HG03060 (cell line): ENCODE measurements at regions not wholly inside any gene's neighbourhood (a gene's known extent, or its start where the extent isn't known, plus 50 kb on each side); places are given as distances from the start of the nearest gene placed in this dataset.
"Not testable (repeated sequence)": the region's sequence is repeated elsewhere in the genome, so short reads cannot be mapped to it uniquely, and the experiment has no call there.

Experiments used
- ATAC-seq: cut with Tn5 transposase; IDR thresholded peaks from one replicate; pipeline ENCODE4 v1.9.1; 2021; ENCODE audit warnings: low read depth, moderate number of reproducible peaks; ENCODE audit not compliant: unreplicated experiment

DNA sequence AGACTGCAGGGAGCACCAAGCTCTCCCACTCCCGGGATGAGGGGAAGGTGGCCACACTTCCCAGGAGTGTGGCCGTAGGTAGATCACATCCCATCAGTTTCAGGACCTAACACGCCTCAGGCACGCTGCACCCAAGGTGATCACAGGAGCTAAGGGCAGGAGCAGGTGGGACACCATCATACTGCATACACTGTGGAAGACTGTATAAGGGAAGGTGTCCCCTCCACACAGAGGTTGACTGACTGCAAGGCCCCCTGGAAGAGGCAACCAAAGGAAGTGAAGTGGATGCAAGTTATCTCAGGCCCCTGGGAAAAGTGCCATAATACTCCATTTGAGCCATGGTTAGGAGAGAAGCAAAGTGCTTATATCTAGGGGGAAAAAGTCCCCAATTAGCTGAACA, 351.9 kb upstream of the SMIM21 start:
- ATAC-seq, result no peak

DNA sequence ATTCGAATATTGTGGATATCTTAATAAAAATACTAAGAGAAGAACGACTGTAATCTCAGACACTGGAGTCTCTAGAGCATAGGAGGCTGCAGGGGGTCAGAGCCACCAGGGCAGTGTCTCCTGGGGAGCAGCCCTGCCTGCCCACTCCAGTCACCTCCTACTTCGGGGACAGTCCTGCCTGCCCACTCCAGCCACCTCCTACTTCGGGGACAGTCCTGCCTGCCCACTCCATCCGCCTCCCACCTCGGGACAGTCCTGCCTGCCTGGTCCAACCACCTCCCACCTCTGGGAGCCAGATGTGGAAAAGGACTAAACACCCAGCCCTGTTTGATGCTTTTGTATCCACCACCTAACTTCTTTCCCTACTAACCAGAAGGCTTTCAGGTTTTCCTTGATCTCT, 350.1 kb upstream of the SMIM21 start:
- ATAC-seq, result no peak

DNA sequence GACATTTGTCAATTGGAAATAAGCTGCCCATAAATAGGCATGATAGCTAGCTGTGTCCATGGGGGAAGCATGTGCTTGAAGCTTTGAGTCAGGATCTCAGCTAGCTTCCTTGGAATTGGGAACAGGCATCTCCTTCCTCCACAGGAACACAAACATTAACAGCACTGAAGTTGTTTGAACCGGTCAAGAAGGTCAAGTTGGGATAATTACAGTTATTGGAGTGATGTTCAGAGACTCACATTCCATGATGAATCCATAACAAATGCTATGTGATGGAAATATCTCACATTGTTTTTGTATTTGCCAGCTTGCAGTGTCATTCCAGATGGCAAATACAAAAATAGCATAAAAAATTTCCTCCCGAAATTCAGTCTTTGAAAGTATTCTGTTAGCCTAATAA, 347.6 kb upstream of the SMIM21 start:
- ATAC-seq, result no peak

DNA sequence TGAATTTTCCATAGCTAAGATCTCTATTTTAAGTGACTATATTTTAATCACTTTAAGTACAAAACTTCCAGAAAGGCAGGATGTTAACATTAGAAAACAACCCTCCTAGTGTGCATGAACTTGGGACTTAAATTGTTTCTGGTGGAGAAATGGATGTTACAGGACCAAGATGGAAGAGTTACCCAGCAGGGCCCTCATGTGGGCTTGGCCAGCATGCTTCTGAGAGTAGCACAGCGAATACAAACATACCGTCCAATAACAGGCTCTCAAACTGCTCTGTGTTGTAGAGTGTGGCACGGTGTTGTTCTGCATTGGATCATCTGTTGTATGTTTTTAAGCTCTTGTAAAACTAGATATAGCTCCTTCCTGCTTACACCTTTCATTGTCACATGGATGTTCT, 346.1 kb upstream of the SMIM21 start:
- ATAC-seq, result no peak

DNA sequence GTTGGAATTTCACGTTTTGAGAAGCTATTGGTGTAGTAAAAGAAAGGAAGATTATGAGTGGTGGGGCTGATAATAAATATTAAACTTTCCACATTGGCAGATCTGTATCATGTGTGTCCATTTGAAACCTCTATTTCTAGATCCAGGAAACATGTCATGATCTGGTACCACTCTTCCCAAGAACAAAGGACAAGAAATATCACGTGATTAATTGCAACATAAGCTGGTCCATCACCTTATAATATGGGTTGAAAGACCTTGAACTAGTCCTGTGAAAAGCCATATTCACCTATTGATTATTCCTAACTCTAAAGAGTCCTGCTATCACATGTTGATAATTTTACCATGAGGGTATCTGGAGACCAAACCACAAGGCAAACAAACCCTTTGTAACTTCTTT, 335.3 kb upstream of the SMIM21 start:
- ATAC-seq, result no peak

DNA sequence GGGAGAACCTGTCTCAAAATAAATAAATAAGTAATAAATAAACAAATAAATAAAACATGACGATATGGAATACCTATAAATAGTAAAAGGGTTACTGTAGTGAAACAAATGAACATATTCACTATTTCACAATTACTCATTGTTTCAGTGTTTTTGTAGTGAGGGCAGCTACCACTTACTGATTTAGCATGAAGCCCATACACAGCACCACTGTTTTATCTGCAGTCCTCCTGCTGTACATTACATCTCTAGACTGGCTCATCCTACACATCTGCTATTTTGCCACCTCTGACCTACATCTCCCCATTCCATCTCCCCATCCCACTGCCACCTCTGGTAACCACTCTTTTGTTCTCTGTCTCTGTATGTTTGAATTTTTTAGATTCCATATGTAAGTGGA, 332.7 kb upstream of the SMIM21 start:
- no peak for ATAC-seq

DNA sequence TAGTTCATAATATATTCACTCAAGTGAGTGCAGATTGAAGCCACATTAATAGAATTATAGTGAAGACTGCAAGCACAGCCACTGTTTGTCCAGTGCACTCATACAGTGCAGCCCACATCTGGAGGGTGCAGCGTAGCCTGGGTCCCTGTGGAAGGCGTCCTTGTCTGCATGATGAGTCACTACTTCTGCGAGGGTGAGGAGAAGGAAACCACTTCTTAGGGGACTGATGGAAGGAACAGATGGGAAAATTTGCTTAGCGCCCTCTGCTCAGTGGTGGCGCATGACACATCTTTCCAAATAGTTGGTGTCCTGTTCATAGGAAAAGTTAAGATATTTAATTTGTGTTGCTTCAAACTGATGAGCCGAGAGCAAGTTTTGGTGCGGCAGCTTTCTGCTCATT, 330.4 kb upstream of the SMIM21 start:
- ATAC-seq, result no peak

DNA sequence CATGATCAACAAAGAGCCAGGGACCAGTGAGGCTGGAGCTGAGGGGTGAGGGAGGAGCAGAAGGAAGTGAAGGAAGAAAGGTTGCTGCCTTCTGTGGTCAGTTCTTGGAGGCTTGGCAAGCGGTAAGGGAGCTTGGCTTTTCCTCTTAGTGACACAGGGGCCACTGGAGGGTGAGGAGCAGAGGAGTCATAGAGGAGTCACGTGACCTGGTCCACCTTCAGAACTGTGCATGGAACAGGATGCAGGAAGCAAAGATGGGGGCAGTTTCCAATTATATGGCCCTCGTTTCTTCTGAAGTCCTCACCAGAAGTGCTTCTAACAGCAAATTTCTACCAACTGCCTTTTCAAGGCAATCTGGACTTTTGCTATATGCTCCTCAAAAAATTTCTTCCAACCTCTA, 326.9 kb upstream of the SMIM21 start:
- no peak for ATAC-seq

DNA sequence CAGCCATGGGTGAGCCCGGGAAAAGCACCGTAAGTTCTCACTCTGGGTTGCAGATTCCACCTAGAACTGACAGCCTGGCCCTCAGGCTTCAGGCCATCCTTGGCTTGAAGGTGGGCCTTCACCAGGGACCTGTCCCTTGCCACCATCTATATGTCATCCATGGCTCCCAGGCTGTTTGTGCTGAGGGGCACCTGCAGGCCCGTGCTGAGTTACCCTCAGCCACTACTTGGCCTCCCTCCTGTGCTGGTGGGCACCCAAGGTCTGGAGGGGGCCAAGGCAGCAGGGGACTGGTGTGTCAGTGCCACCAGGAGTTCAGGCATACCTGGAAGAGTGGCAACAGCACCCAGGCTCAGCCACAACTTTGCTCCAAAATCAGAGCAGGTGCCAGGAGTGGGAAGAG, 326.2 kb upstream of the SMIM21 start:
- no peak for ATAC-seq

DNA sequence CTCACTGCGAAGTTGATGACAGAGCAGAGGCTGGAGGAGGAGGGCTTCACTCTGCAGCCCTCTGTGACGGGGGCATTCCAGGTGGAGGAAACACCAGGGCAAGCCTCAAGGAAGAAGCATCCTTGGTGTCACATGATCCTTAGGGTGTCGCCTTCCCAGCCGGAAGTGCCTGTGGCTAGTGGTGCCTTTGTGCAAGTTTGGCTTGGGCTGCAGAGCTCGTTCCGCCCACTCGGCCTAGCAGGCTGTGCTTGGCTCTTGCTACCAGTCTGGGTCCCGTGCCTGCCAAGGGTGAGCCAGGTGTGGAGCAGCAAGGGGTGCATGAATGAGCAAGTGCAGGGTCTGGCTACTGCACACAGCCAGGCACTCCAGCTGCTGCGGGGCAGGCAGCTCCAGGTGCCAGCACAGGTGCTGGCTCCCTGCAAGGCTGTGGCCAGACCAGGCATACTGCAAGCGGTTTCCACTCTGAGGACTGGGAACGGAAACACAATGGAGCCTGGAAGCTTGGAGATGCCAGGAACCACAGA, 325.3 kb upstream of the SMIM21 start:
- ATAC-seq, result no peak

DNA sequence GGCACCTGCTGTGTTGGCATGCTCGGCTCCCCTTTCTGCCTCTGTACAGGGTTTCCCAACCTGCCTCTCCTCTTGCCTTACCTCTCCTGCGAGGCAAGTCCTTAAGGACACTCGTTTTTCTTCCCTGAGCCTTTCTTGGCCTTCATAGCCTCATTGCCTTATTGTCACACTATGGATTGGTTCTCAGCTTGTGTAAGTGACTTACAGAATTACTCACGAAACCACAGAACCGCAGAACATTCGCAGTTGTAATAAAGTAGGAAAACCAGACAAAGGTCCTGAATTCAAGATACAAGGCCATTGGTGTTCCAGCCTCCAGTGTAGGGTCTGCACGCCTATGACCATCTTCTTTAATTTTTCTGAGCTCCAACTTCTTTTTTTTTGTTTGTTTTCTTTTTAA, 317.6 kb upstream of the SMIM21 start:
- ATAC-seq, result no peak

DNA sequence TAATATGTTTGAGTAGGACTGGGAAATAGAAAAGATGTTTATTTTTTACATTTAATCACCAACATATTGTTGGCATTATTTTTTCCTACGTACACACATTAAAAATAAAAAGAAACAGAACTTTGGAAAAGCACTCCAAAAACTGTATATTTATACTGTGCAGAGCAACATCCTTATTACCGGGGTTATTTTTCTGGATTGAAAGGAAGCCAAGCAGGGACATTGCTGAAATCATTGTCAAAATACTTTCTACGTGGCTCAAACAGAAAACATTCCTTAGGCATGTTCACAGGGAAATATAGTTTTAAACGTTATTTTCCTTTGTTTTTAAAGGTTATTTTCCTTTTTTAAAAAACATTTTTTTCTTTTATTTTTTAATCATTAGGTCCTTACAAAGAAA, 315.0 kb upstream of the SMIM21 start:
- ATAC-seq, result no peak

DNA sequence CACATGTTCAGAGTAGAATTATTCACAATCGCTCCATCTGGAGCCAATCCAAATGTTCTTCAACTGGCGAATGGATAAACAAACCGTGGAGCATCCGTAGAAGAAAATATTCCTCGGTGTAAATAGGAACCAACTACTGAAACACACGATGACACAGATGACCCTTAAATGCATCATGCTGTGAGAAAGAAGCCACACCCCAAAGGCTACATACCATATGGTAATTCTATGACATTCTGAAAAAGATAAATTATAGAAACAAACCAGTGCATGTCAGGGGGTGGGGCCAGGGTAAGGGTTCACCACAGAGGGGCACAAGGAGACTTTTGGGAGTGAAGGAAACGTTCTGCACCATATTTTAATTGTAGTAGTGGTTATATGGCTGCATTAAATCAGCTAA, 312.2 kb upstream of the SMIM21 start:
- no peak for ATAC-seq

DNA sequence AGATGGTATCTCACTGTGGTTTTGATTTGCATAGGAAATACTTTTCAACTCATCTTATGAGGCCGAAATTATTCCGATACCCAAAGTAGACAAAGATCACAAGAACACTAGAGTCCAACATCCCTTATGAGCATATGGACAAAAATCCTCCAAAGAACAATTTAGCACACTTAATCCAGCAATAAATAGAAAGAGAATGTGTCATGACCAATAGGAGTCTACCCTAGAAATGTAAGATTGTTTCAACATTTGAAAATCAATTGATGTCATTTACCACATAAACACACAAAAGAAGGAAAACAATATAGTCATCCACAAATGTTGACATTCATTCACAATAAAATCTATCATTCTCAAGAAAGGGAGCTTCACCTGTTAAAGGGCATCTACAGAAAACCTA, 307.8 kb upstream of the SMIM21 start:
- no peak for ATAC-seq

DNA sequence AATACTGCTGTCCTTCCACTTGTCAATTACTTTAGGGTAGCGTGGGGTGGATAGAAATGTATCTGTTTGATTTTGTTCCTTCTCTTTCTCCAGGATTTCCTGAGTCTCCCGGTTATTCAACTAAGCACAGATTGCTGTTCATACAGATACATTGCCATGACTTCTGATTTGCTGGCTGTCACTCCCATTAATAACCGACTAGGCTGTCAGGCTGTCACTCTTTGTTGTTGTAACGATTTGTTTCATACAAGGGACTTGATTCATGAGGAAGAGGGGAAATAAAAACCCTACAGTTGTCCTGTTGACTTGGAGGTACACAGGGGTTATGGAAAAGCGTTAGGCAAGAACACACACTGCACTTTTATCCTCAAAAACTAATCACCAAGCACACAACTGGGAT, 302.7 kb upstream of the SMIM21 start:
- no peak for ATAC-seq

DNA sequence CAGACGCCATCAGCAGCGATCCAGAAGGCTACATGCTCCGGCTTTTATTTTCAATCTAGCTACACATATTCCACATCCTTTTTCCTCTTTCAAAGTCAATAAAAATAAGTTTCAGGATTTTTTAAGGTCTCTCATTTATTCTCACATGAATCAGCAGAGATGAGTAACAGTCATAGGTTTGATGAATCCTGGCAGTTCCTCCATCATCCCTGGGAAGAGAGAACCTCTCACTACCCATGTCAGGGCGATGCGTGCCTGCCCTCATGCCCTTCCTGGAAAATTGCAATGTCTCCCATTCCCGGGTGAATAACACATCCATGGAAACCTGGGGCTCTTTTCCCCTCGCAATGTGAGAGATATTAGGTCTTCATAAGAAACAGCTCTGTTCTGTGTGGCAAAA, 301.1 kb upstream of the SMIM21 start:
- no peak for ATAC-seq

DNA sequence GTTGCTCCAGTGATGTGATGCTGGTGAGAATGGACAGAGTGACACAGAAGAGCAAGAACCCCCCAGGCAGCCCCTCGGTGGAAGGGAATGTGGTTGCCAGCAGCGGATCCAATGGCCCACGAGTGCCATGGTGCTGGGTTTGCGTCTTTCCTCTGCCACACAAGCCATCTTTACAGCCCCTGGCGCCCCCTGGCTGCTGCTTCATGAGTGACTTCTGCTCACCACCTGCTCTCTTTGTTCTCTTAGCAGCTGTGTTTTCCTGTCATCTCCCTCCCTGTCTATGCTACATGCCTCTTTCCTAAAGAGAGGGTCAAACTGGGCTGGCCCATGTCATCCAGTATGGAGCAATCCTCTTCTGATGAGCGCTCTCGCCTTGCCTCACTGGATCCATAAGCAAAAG, 300.0 kb upstream of the SMIM21 start:
- ATAC-seq, result no peak

DNA sequence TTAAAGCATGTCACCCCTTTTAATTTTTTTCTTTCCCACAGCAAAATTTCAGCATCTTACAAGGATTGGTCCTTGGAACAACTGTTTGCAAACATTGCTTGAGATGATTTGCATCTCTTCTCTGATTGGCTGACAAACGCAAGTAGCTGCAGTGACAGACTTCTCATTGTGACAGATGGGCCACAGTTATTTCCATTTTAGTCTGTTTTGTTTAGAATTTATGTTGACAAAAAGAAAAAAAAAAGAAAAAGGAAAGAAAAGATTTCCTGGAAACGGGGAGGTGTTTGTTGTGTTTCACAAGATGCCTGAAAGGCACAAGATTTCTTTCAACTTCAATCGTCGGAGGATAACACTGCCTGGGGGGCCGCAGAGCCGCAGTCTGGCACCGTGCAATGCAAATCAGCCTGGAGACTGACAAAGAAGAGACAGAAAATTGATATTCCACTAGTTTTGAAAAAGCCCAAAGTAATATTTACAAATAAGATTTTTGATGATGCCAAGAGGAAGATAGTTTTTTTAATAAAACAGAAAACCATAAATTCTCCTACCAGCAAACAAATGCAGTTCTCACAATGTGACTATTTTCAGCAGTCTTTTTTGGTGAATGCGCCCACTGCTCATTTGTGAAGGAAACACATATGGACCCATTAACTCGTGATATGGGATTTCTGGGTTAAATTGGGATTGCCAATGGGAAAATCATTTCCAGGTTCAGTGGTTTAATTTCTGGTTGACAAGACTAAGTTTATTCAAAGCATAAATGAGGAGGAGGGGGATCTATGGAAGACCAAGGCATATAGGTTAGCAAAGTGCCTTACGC, 296.2 kb upstream of the SMIM21 start:
- no peak for ATAC-seq

DNA sequence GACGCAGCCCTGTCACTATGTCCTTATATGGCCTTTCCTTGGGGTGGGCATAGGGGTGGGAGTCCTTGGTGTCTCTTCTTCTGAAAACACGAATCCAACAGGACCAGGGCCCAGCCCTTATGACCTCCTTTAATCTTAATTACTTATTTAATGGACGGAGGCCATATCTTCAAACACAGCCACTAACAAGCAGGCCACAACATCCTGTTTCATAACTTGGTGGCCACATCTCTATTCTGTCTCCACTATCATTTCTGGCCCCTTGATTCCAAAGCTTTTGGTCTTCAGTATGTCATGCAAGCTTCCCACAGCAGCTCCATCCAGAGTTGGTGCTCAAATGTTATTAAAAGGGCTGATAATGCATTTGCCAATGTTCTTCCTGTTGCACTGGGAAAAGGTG, 287.3 kb upstream of the SMIM21 start:
- ATAC-seq, result no peak

DNA sequence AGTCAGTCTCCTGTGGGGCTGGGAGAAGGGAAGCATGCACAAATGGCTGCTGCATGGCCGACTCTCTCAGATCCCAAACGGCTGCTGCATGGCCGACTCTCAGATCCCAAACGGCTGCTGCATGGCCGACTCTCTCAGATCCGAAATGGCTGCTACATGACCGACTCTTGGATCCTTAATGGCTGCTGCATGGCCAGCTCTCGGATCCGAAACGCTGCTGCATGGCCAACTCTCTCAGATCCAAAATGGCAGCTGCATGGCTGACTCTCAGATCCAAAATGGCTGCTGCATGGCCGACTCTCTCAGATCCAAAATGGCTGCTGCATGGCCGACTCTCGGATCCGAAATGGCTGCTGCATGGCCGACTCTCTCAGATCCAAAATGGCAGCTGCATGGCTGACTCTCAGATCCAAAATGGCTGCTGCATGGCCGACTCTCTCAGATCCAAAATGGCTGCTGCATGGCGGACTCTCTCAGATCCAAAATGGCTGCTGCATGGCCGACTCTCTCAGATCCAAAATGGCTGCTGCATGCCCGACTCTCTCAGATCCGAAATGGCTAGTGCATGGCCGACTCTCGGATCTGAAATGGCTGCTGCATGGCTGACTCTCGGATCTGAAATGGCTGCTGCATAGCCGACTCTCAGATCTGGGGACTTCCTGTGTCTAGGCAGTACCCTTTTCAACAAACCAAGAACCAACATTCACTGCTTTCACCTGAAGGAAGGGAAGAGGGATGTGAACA, 284.8 kb upstream of the SMIM21 start:
- ATAC-seq, result not testable (repeated sequence)

DNA sequence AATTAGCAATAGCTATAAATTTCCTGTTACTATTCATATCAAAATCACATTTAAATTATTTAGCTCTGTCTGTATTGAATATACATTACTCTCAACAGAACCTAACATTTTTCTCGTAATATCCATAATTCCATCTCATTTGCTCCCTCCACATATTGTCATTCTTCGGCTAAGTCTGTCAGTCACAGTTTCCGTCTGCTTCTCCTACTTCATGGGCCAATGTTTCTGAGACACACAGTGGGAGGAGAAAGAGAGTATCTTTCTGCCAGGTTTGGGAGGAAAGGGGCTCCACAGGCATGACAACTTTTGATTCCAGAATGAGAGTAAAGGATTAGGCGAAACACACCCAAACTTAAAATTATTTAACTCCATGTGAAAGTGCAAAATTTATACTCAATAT, 273.1 kb upstream of the SMIM21 start:
- no peak for ATAC-seq

DNA sequence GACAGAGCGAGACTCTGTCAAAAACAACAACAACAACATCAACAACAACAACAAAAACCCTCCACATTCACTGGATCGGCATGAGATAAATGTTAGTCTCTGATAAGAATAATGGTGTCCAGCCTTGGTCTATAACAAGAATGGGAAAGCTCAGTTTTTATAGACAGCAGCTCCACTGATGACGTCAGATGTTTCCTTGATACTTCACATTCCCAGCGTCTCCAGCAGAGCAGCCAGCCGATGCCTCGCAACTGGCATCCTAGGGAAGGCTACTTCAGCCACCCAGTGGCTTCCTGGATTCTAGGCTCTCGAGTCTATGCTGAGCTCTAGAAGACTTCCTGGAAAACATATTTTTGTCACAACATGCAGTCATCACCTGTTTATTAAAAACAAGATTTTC, 271.4 kb upstream of the SMIM21 start:
- no peak for ATAC-seq
